ENCODE measurements at regions not wholly inside any gene's neighbourhood (a gene's known extent, or its start where the extent isn't known, plus 50 kb on each side); places are given as distances from the start of the nearest gene placed in this dataset.

GRCh38 chr13:25032160-25032559 is 63.8 kb upstream of the PABPC3 start:
- Histone ChIP-seq H3K27me3 (no peaks in the 10 kb centered on the region), H3K36me3 (no peaks in the 10 kb centered on the region), H3K4me1 (no peaks in the 10 kb centered on the region), H3K27ac (no peak overlapping the region), H3K9me3 (no peaks in the 10 kb centered on the region), H3K4me3 (no peak overlapping the region)
- in situ Hi-C loops (cut with MboI; ENCODE audit: low sequenced_read_pairs in 4 of 4) (no loop called here), intact Hi-C loops (cut with DNase I; ENCODE audit: low total_unique reads) (no loop called here)
- no peak for DNase-seq
- ATAC-seq: no peak
- no peak for TF ChIP-seq CTCF (IDR thresholded peaks at IDR 0.05 in 4 of 5, conservative IDR thresholded peaks at IDR 0.05 in 1 of 5)

- TF ChIP-seq POLR2A (IDR thresholded peaks at IDR 0.05) (no peak), CTCF (IDR thresholded peaks at IDR 0.05 in 4 of 5, conservative IDR thresholded peaks at IDR 0.05 in 1 of 5) (no peak)
- Histone ChIP-seq H3K36me3 (no peaks in the 10 kb centered on the region), H3K27ac (no peak overlapping the region), H3K27me3 (no peaks in the 10 kb centered on the region), H3K4me3 (no peak overlapping the region), H3K9me3 (no peaks in the 10 kb centered on the region), H3K4me1 (no peaks in the 10 kb centered on the region)
- intact Hi-C loops (cut with DNase I; ENCODE audit: low total_unique reads): no loop called here
- DNase-seq: no peak
- no peak for ATAC-seq
- in situ Hi-C loops (cut with MboI; ENCODE audit: low sequenced_read_pairs in 4 of 4): no loop called here
These were observed 61.8 kb upstream of the PABPC3 start for GRCh38 chr13:25034173-25034572.

GRCh38 chr13:25037057-25037813 is 58.7 kb upstream of the PABPC3 start:
- in situ Hi-C loops (cut with MboI; ENCODE audit: low sequenced_read_pairs in 4 of 4) (no loop called here), intact Hi-C loops (cut with DNase I; ENCODE audit: low total_unique reads) (loop anchor here (1.0 kb wide), 1 partner anchor 42 kb away; no protein-coding TSS in a partner anchor)
- Histone ChIP-seq H3K9me3 (no peaks in the 10 kb centered on the region), H3K4me3 (no peak overlapping the region), H3K4me1 (no peaks in the 10 kb centered on the region), H3K27ac (no peak overlapping the region), H3K27me3 (peaks cover 0 to 2% (median 0%) of the 10 kb centered on the region in 3 donors), H3K36me3 (no peaks in the 10 kb centered on the region)
- ATAC-seq (no peak), DNase-seq (no peak)
- no peak for TF ChIP-seq POLR2A (IDR thresholded peaks at IDR 0.05)
- peak; percentile 28 to 58 (median 41) for TF ChIP-seq CTCF (IDR thresholded peaks at IDR 0.05 in 4 of 5, conservative IDR thresholded peaks at IDR 0.05 in 1 of 5)

- ATAC-seq (no peak), DNase-seq (no peak)
- Histone ChIP-seq H3K36me3 (no peaks in the 10 kb centered on the region), H3K27ac (no peak overlapping the region), H3K4me3 (no peak overlapping the region), H3K27me3 (peaks cover 15 to 20% (median 20%) of the 10 kb centered on the region in 3 donors), H3K9me3 (no peaks in the 10 kb centered on the region), H3K4me1 (no peaks in the 10 kb centered on the region)
- intact Hi-C loops (cut with DNase I; ENCODE audit: low total_unique reads) (no loop called here), in situ Hi-C loops (cut with MboI; ENCODE audit: low sequenced_read_pairs in 4 of 4) (no loop called here)
- TF ChIP-seq CTCF (IDR thresholded peaks at IDR 0.05 in 4 of 5, conservative IDR thresholded peaks at IDR 0.05 in 1 of 5) (no peak), POLR2A (IDR thresholded peaks at IDR 0.05) (no peak)
These were observed 53.6 kb upstream of the PABPC3 start for GRCh38 chr13:25042151-25042865.

All from gastrocnemius medialis (tissue), 4 donors.